GM12872 (cell line): ENCODE measurements at regions not wholly inside any gene's neighbourhood (a gene's known extent, or its start where the extent isn't known, plus 50 kb on each side); places are given as distances from the start of the nearest gene placed in this dataset.

Experiments
- CTCF ChIP-seq: IDR thresholded peaks from 3 replicates; pipeline ENCODE4 v1.5.1; 2011; ENCODE audit warnings: low read depth, mild to moderate bottlenecking, low read length, moderate library complexity; ENCODE audit not compliant: insufficient read depth

GRCh38 chr2:41992671-41993434 lies 55.0 kb upstream of the PKDCC start:
- TF ChIP-seq CTCF, result no peak

- no peak for TF ChIP-seq CTCF
These were observed 54.3 kb upstream of the PKDCC start for GRCh38 chr2:41993435-41993925.

- TF ChIP-seq CTCF, result no peak
These were observed 53.6 kb upstream of the PKDCC start for GRCh38 chr2:41994233-41994637.

GRCh38 chr2:41994661-41995060 lies 53.2 kb upstream of the PKDCC start:
- TF ChIP-seq CTCF, result no peak

- no peak for TF ChIP-seq CTCF
These were observed 50.3 kb upstream of the PKDCC start for GRCh38 chr2:41997561-41997960.
